ENCODE measurements at regions not wholly inside any gene's neighbourhood (a gene's known extent, or its start where the extent isn't known, plus 50 kb on each side); places are given as distances from the start of the nearest gene placed in this dataset.

GRCh38 chr18:59050661-59051057 is 89.0 kb upstream of the SEC11C start:
- ATAC-seq (no peak), DNase-seq (no peak)
- no peaks in the 10 kb centered on the region for H3K9me3 Mint-ChIP-seq (ENCODE audit: insufficient read depth)
- no peaks in the 10 kb centered on the region for H3K36me3 Mint-ChIP-seq (ENCODE audit: low read depth)
- CTCF ChIA-PET: no interaction called here
- peaks cover 16% of the 10 kb centered on the region for H3K27me3 Mint-ChIP-seq (ENCODE audit: low read depth)
- H3K4me1 Mint-ChIP-seq (ENCODE audit: low read depth): no peaks in the 10 kb centered on the region
- H3K4me3 Mint-ChIP-seq: no peak overlapping the region
- no peak overlapping the region for H3K27ac Mint-ChIP-seq
- POLR2A ChIA-PET: no interaction called here

- ChIA-PET POLR2A (no interaction called here), CTCF (no interaction called here)
- Mint-ChIP-seq H3K36me3 (ENCODE audit: low read depth) (no peaks in the 10 kb centered on the region), H3K9me3 (ENCODE audit: insufficient read depth) (no peaks in the 10 kb centered on the region), H3K27me3 (ENCODE audit: low read depth) (peaks cover 16% of the 10 kb centered on the region), H3K4me1 (ENCODE audit: low read depth) (no peaks in the 10 kb centered on the region), H3K27ac (no peak overlapping the region), H3K4me3 (no peak overlapping the region)
- DNase-seq (no peak), ATAC-seq (no peak)
These were observed 88.1 kb upstream of the SEC11C start for GRCh38 chr18:59051470-59052165.

GRCh38 chr18:59052965-59053820 is 86.5 kb upstream of the SEC11C start:
- ChIA-PET CTCF (no interaction called here), POLR2A (no interaction called here)
- Mint-ChIP-seq H3K4me1 (ENCODE audit: low read depth) (no peaks in the 10 kb centered on the region), H3K4me3 (no peak overlapping the region), H3K36me3 (ENCODE audit: low read depth) (no peaks in the 10 kb centered on the region), H3K27ac (no peak overlapping the region), H3K27me3 (ENCODE audit: low read depth) (peaks cover 13% of the 10 kb centered on the region), H3K9me3 (ENCODE audit: insufficient read depth) (no peaks in the 10 kb centered on the region)
- DNase-seq (no peak), ATAC-seq (no peak)

- Mint-ChIP-seq H3K27me3 (ENCODE audit: low read depth) (peaks cover 8% of the 10 kb centered on the region), H3K4me1 (ENCODE audit: low read depth) (no peaks in the 10 kb centered on the region), H3K36me3 (ENCODE audit: low read depth) (no peaks in the 10 kb centered on the region), H3K4me3 (no peak overlapping the region), H3K9me3 (ENCODE audit: insufficient read depth) (no peaks in the 10 kb centered on the region), H3K27ac (no peak overlapping the region)
- ChIA-PET CTCF (interaction anchor here (1.0 to 1.1 kb wide), 2 partner anchors 274 to 284 kb away, joined by 3 to 4 read pairs; no protein-coding TSS in a partner anchor), POLR2A (no interaction called here)
- no peak for ATAC-seq
- DNase-seq: no peak
These were observed 85.0 kb upstream of the SEC11C start for GRCh38 chr18:59054496-59055287.

GRCh38 chr18:59055345-59056032 is 84.2 kb upstream of the SEC11C start:
- CTCF ChIA-PET: interaction anchor here (1.0 to 1.1 kb wide), 2 partner anchors 274 to 284 kb away, joined by 3 to 4 read pairs; no protein-coding TSS in a partner anchor
- no peak for ATAC-seq
- DNase-seq: no peak
- Mint-ChIP-seq H3K36me3 (ENCODE audit: low read depth) (no peaks in the 10 kb centered on the region), H3K27ac (no peak overlapping the region), H3K4me3 (no peak overlapping the region), H3K4me1 (ENCODE audit: low read depth) (no peaks in the 10 kb centered on the region), H3K27me3 (ENCODE audit: low read depth) (peaks cover 8% of the 10 kb centered on the region), H3K9me3 (ENCODE audit: insufficient read depth) (no peaks in the 10 kb centered on the region)
- POLR2A ChIA-PET: no interaction called here

- Mint-ChIP-seq H3K9me3 (ENCODE audit: insufficient read depth) (no peaks in the 10 kb centered on the region), H3K27me3 (ENCODE audit: low read depth) (peaks cover 6% of the 10 kb centered on the region), H3K36me3 (ENCODE audit: low read depth) (no peaks in the 10 kb centered on the region), H3K4me1 (ENCODE audit: low read depth) (no peaks in the 10 kb centered on the region), H3K4me3 (no peak overlapping the region), H3K27ac (no peak overlapping the region)
- POLR2A ChIA-PET: no interaction called here
- DNase-seq (peak; percentile 73), ATAC-seq (no peak)
- CTCF ChIA-PET: interaction anchor here (0.6 to 1.2 kb wide), 3 partner anchors 10 to 287 kb away, joined by 3 read pairs; no protein-coding TSS in a partner anchor
These were observed 82.8 kb upstream of the SEC11C start for GRCh38 chr18:59056706-59057492.

GRCh38 chr18:59057493-59057795 is 82.2 kb upstream of the SEC11C start:
- no peak overlapping the region for H3K4me3 Mint-ChIP-seq
- H3K27me3 Mint-ChIP-seq (ENCODE audit: low read depth): peaks cover 6% of the 10 kb centered on the region
- CTCF ChIA-PET: interaction anchor here (1.0 kb wide), 1 partner anchor 287 kb away, joined by 3 read pairs; no protein-coding TSS in a partner anchor
- POLR2A ChIA-PET: no interaction called here
- H3K9me3 Mint-ChIP-seq (ENCODE audit: insufficient read depth): no peaks in the 10 kb centered on the region
- no peaks in the 10 kb centered on the region for H3K4me1 Mint-ChIP-seq (ENCODE audit: low read depth)
- no peak overlapping the region for H3K27ac Mint-ChIP-seq
- H3K36me3 Mint-ChIP-seq (ENCODE audit: low read depth): no peaks in the 10 kb centered on the region
- ATAC-seq: no peak
- no peak for DNase-seq

- no peak overlapping the region for H3K27ac Mint-ChIP-seq
- no peak overlapping the region for H3K4me3 Mint-ChIP-seq
- ChIA-PET CTCF (no interaction called here), POLR2A (no interaction called here)
- H3K36me3 Mint-ChIP-seq (ENCODE audit: low read depth): no peaks in the 10 kb centered on the region
- no peaks in the 10 kb centered on the region for H3K4me1 Mint-ChIP-seq (ENCODE audit: low read depth)
- DNase-seq: no peak
- H3K9me3 Mint-ChIP-seq (ENCODE audit: insufficient read depth): no peaks in the 10 kb centered on the region
- peaks cover 5% of the 10 kb centered on the region for H3K27me3 Mint-ChIP-seq (ENCODE audit: low read depth)
- no peak for ATAC-seq
These were observed 81.7 kb upstream of the SEC11C start for GRCh38 chr18:59057969-59058368.

GRCh38 chr18:59059140-59059539 is 80.5 kb upstream of the SEC11C start:
- no peak for ATAC-seq
- Mint-ChIP-seq H3K27ac (no peak overlapping the region), H3K36me3 (ENCODE audit: low read depth) (no peaks in the 10 kb centered on the region), H3K9me3 (ENCODE audit: insufficient read depth) (no peaks in the 10 kb centered on the region), H3K4me1 (ENCODE audit: low read depth) (no peaks in the 10 kb centered on the region), H3K27me3 (ENCODE audit: low read depth) (no peaks in the 10 kb centered on the region), H3K4me3 (no peak overlapping the region)
- POLR2A ChIA-PET: no interaction called here
- no peak for DNase-seq
- CTCF ChIA-PET: interaction anchor here (0.7 to 3.6 kb wide), 3 partner anchors 11 to 1881 kb away, joined by 3 to 11 read pairs (median 4); no protein-coding TSS in a partner anchor

- ChIA-PET CTCF (interaction anchor here (1.2 to 3.6 kb wide), 2 partner anchors 10 to 278 kb away, joined by 3 to 11 read pairs; no protein-coding TSS in a partner anchor), POLR2A (no interaction called here)
- ATAC-seq: no peak
- H3K9me3 Mint-ChIP-seq (ENCODE audit: insufficient read depth): no peaks in the 10 kb centered on the region
- no peak overlapping the region for H3K27ac Mint-ChIP-seq
- DNase-seq: no peak
- H3K4me1 Mint-ChIP-seq (ENCODE audit: low read depth): no peaks in the 10 kb centered on the region
- no peaks in the 10 kb centered on the region for H3K36me3 Mint-ChIP-seq (ENCODE audit: low read depth)
- H3K27me3 Mint-ChIP-seq (ENCODE audit: low read depth): no peaks in the 10 kb centered on the region
- no peak overlapping the region for H3K4me3 Mint-ChIP-seq
These were observed 79.1 kb upstream of the SEC11C start for GRCh38 chr18:59060551-59060950.
